ENCODE measurements at regions not wholly inside any gene's neighbourhood (a gene's known extent, or its start where the extent isn't known, plus 50 kb on each side); places are given as distances from the start of the nearest gene placed in this dataset.

- no peak for DNase-seq
These were observed 1958.7 kb upstream of the IGFBP7 start for GRCh38 chr4:59068722-59069418.

GRCh38 chr4:59086410-59086809 is 1976.2 kb upstream of the IGFBP7 start:
- no peak for DNase-seq

GRCh38 chr4:59091146-59092142 is 1981.3 kb upstream of the IGFBP7 start:
- DNase-seq: no peak

GRCh38 chr4:59094505-59094904 is 1984.3 kb upstream of the IGFBP7 start:
- DNase-seq: no peak

- DNase-seq: no peak
These were observed 1992.1 kb upstream of the IGFBP7 start for GRCh38 chr4:59102311-59102710.

- no peak for DNase-seq
These were observed 2010.2 kb upstream of the IGFBP7 start for GRCh38 chr4:59120287-59120814.

GRCh38 chr4:59122626-59123025 is 2012.4 kb upstream of the IGFBP7 start:
- no peak for DNase-seq

- DNase-seq: no peak
These were observed 2016.0 kb upstream of the IGFBP7 start for GRCh38 chr4:59126159-59126558.

GRCh38 chr4:59127006-59127405 is 2016.8 kb upstream of the IGFBP7 start:
- no peak for DNase-seq

GRCh38 chr4:59127743-59128142 is 2017.6 kb upstream of the IGFBP7 start:
- DNase-seq: no peak

- DNase-seq: no peak
These were observed 2025.2 kb upstream of the IGFBP7 start for GRCh38 chr4:59135248-59135985.

GRCh38 chr4:59161249-59161648 is 2038.9 kb upstream of the ADGRL3 start:
- DNase-seq: no peak

- no peak for DNase-seq
These were observed 2024.5 kb upstream of the ADGRL3 start for GRCh38 chr4:59175617-59176016.

GRCh38 chr4:59179372-59179771 is 2020.8 kb upstream of the ADGRL3 start:
- DNase-seq: no peak

- no peak for DNase-seq
These were observed 2020.0 kb upstream of the ADGRL3 start for GRCh38 chr4:59180161-59180560.

- DNase-seq: no peak
These were observed 2019.2 kb upstream of the ADGRL3 start for GRCh38 chr4:59180969-59181368.

GRCh38 chr4:59195839-59196238 is 2004.3 kb upstream of the ADGRL3 start:
- DNase-seq: no peak

- DNase-seq: no peak
These were observed 1999.1 kb upstream of the ADGRL3 start for GRCh38 chr4:59200992-59201391.

GRCh38 chr4:59217910-59218631 is 1982.1 kb upstream of the ADGRL3 start:
- no peak for DNase-seq

- DNase-seq: no peak
These were observed 1977.9 kb upstream of the ADGRL3 start for GRCh38 chr4:59222221-59222620.

Measured in amygdala (tissue), 56 donors.